ENCODE measurements at regions not wholly inside any gene's neighbourhood (a gene's known extent, or its start where the extent isn't known, plus 50 kb on each side); places are given as distances from the start of the nearest gene placed in this dataset.

DNA sequence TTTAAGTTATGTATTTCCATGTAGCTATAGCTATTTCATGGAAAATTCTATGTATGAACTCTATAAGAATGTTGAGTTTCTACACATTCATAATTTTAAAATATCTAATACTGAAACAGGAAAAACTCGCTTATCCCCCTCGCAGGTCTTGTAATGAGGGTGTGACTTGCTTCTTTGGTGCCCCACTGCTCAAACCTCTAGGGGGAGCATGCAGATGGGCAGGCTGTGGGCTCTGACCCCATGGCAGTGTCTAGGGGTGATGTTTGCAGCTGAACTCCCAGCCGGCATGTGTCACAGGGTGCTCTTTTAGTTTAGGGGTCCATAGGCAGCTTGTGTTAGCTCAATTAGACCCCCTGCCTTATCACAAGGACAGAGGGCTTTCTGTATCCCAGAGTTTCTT, 1825.7 kb upstream of the ADGRL3 start:
- no peaks in the 10 kb centered on the region for H3K9me3 ChIP-seq
- 78% methylated on average over 3 of the region's 3 CpGs for WGBS
- H3K4me1 ChIP-seq, result no peaks in the 10 kb centered on the region
- TF ChIP-seq, protein P1, sequence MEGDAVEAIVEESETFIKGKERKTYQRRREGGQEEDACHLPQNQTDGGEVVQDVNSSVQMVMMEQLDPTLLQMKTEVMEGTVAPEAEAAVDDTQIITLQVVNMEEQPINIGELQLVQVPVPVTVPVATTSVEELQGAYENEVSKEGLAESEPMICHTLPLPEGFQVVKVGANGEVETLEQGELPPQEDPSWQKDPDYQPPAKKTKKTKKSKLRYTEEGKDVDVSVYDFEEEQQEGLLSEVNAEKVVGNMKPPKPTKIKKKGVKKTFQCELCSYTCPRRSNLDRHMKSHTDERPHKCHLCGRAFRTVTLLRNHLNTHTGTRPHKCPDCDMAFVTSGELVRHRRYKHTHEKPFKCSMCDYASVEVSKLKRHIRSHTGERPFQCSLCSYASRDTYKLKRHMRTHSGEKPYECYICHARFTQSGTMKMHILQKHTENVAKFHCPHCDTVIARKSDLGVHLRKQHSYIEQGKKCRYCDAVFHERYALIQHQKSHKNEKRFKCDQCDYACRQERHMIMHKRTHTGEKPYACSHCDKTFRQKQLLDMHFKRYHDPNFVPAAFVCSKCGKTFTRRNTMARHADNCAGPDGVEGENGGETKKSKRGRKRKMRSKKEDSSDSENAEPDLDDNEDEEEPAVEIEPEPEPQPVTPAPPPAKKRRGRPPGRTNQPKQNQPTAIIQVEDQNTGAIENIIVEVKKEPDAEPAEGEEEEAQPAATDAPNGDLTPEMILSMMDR (IDR thresholded peaks at IDR 0.05), result no peak
- no peak for TF ChIP-seq POLR2AphosphoS5 (IDR thresholded peaks at IDR 0.05)
- TF ChIP-seq EP300 (IDR thresholded peaks at IDR 0.05), result no peak
- TF ChIP-seq POLR2A (IDR thresholded peaks at IDR 0.05; ENCODE audit: low read depth), result no peak
- H3K4me3 ChIP-seq, result no peak overlapping the region
- no peaks in the 10 kb centered on the region for H3K27me3 ChIP-seq
- intact Hi-C loops (cut with DNase I), result no loop called here
- H3K36me3 ChIP-seq, result no peaks in the 10 kb centered on the region
- H3K27ac ChIP-seq (replicated peaks in 1 of 4), result no peak overlapping the region
- DNase-seq (ENCODE audit: extremely low spot score), result no peak

DNA sequence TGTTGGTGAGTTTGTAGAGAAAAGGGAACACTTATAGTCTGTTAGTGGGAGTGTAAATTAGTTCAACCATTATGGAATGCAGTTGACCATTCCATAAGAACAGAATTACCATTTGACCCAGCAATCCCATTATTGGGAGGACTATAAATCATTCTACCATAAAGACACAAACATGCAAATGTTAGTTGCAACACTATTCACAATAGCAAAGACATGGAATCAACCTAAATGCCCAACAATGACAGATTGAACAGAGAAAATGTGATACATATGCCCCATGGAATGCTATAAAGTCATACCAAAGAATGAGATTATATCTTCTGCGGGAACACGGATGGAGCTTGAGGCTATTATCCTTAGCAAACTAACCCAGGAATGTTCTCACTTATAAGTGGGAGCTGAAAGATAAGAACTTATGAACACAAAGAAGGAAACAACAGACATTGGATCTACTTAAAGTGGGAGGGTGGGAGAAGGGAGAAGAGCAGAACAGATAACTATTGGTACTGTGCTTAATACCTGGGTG, 1819.2 kb upstream of the ADGRL3 start:
- no peaks in the 10 kb centered on the region for H3K9me3 ChIP-seq
- H3K27ac ChIP-seq (replicated peaks in 1 of 4), result no peak overlapping the region
- no peak for DNase-seq (ENCODE audit: extremely low spot score)
- H3K4me1 ChIP-seq, result no peaks in the 10 kb centered on the region
- 91% methylated on average over 2 of the region's 2 CpGs for WGBS
- H3K4me3 ChIP-seq, result no peak overlapping the region
- TF ChIP-seq EP300 (IDR thresholded peaks at IDR 0.05), result no peak
- TF ChIP-seq, protein P1 (IDR thresholded peaks at IDR 0.05), result no peak
- TF ChIP-seq POLR2AphosphoS5 (IDR thresholded peaks at IDR 0.05), result no peak
- TF ChIP-seq POLR2A (IDR thresholded peaks at IDR 0.05; ENCODE audit: low read depth), result no peak
- intact Hi-C loops (cut with DNase I), result no loop called here
- no peaks in the 10 kb centered on the region for H3K27me3 ChIP-seq
- H3K36me3 ChIP-seq, result no peaks in the 10 kb centered on the region

DNA sequence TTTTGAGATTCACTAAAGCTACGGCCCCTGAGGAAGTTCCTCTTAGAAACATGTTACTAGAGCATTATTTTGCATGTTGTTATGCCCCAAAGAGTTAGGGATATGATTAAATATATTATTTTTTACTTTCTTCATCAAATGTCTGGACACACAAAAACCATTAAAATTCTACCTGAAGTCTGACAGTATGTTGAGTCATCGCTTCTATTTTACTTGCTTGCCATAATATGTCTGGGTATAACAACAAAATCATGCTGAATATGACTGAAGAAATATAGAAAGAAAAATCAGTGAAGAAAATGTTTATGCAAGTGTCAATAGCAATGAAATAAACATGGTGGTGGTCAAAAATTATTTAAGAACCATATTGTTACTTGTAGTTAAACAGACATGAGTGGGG, 1818.5 kb upstream of the ADGRL3 start:
- intact Hi-C loops (cut with DNase I), result no loop called here
- no peaks in the 10 kb centered on the region for H3K36me3 ChIP-seq
- TF ChIP-seq, protein P1 (IDR thresholded peaks at IDR 0.05), result no peak
- no peak for TF ChIP-seq POLR2A (IDR thresholded peaks at IDR 0.05; ENCODE audit: low read depth)
- TF ChIP-seq EP300 (IDR thresholded peaks at IDR 0.05), result no peak
- TF ChIP-seq POLR2AphosphoS5 (IDR thresholded peaks at IDR 0.05), result no peak
- no peaks in the 10 kb centered on the region for H3K9me3 ChIP-seq
- no peak overlapping the region for H3K4me3 ChIP-seq
- H3K27ac ChIP-seq (replicated peaks in 1 of 4), result no peak overlapping the region
- WGBS, result 88% methylated on average over 2 of the region's 2 CpGs
- no peaks in the 10 kb centered on the region for H3K4me1 ChIP-seq
- no peak for DNase-seq (ENCODE audit: extremely low spot score)
- H3K27me3 ChIP-seq, result no peaks in the 10 kb centered on the region

DNA sequence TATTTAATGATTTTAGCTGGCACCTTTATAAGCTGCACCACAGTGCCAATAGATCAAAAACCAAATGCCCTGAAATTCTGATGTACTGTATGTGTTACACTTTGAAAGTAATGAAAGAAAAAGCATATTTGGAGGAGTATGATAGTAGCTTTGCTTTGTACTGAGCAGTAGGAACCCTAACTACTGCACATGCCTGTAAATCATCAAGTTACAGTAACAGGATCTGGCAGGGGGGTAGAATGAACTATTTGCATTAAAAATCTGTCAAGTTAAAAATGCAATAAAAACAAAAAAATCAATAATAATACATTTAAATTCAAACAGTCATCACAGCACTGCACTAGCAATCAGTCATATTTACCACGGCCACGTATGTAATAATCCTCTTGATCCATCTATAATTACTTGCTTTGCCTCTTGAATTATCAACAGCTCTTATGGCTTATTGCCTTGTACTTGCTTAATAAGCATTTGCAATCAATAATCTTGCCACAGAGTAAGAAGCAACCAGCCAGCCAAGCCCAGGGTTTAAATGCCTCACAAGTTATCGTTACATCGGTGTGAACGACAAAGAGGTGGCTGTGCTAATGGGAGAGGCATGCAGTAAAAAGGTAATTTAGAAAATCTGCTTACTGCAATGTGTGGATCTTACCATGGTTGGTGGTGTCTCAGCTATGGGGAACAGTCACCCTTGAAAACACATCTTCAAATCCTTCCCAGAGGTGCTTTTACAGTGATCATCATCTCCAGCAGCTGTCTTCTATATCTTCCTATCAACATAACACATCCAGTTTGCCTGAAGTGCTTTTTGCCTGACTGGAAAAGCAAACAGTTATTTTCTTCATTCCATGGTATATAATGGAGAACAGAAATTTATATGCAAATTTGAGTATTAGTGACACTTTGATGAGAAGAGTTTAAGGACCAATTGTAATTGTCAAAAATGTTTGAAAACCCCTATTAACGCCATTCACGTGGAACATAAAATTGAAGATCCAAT, 1812.1 kb upstream of the ADGRL3 start:
- intact Hi-C loops (cut with DNase I), result no loop called here
- Histone ChIP-seq H3K4me3 (no peak overlapping the region), H3K36me3 (no peaks in the 10 kb centered on the region), H3K27me3 (no peaks in the 10 kb centered on the region), H3K9me3 (peaks cover 0 to 6% (median 0%) of the 10 kb centered on the region in 4 donors), H3K4me1 (no peaks in the 10 kb centered on the region), H3K27ac (replicated peaks in 1 of 4) (no peak overlapping the region)
- WGBS, result 81% methylated on average over 7 of the region's 7 CpGs
- TF ChIP-seq POLR2A (IDR thresholded peaks at IDR 0.05; ENCODE audit: low read depth) (no peak), POLR2AphosphoS5 (IDR thresholded peaks at IDR 0.05) (no peak), EP300 (IDR thresholded peaks at IDR 0.05) (no peak)
- TF ChIP-seq, protein P1 (IDR thresholded peaks at IDR 0.05), result no peak
- no peak for DNase-seq (ENCODE audit: extremely low spot score)
